ENCODE measurements at regions not wholly inside any gene's neighbourhood (a gene's known extent, or its start where the extent isn't known, plus 50 kb on each side); places are given as distances from the start of the nearest gene placed in this dataset.

DNA sequence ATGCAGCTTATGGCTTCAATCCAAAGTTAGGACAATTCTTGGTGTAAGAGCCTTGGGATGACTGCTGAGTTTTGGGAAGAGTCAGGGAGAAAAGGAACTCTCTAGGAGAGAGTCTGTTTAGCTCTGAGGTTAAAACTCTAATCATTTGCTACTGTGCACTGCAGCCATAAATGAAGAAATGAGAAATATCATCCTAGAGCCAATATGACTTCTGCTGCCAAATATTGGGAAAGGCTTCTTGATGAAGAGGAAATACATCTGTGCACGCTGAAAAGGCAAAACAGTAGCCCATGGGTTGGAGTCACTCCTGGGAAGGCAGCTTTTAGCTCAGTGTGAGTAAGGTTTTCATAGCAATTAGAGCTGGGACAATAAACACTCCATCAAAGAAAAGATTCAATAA, 308.8 kb downstream of the SFMBT2 start:
- no peak overlapping the region for H3K27ac ChIP-seq (ENCODE audit: low read depth, low read length, poor library complexity, severe bottlenecking)
- H3K4me3 ChIP-seq (ENCODE audit: low read depth, low read length, poor library complexity, severe bottlenecking), result no peak overlapping the region
- no peaks in the 10 kb centered on the region for H3K79me2 ChIP-seq (ENCODE audit: insufficient read depth, low read length)
- no peak overlapping the region for H3K4me2 ChIP-seq (ENCODE audit: low read length)
- no peaks in the 10 kb centered on the region for H3F3A ChIP-seq (ENCODE audit: insufficient read depth, low read length)
- TF ChIP-seq CTCF (IDR thresholded peaks at IDR 0.05; ENCODE audit: low read length), result no peak
- no peaks in the 10 kb centered on the region for H3K9me3 ChIP-seq (ENCODE audit: low read length)
- H4K20me1 ChIP-seq (ENCODE audit: insufficient read depth, low read length), result no peaks in the 10 kb centered on the region
- H3K9ac ChIP-seq (ENCODE audit: low read length), result no peak overlapping the region
- H3K27me3 ChIP-seq (ENCODE audit: insufficient read depth, low read length), result no peaks in the 10 kb centered on the region
- no peaks in the 10 kb centered on the region for H3K9me2 ChIP-seq (ENCODE audit: low read depth, low read length)
- H3K4me1 ChIP-seq (ENCODE audit: insufficient read depth, low read length, severe bottlenecking), result no peaks in the 10 kb centered on the region
- no peak overlapping the region for H2AFZ ChIP-seq (ENCODE audit: low read length)
- H3K36me3 ChIP-seq (ENCODE audit: insufficient read depth, low read length), result no peaks in the 10 kb centered on the region

DNA sequence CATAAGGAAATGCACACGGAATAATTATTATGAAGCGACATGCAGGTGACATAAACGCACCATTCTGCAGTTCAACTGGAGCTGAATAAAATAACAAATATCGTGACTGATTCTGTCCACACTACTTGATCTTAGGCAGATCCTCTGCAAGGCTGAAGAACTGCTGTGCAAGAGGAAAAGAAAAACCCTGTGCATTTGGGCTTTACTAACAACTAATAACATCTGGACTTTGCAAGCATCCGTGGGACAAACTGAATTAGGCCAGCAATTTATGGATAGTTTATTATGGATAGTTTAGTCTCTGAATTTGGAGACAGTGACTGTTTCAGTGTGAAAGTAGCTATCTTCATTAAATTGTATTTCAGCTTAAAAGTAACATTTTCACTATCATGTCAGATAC, 309.4 kb downstream of the SFMBT2 start:
- Histone ChIP-seq H3K9me2 (ENCODE audit: low read depth, low read length) (no peaks in the 10 kb centered on the region), H3K4me3 (ENCODE audit: low read depth, low read length, poor library complexity, severe bottlenecking) (no peak overlapping the region), H3K4me2 (ENCODE audit: low read length) (no peak overlapping the region), H3K27me3 (ENCODE audit: insufficient read depth, low read length) (no peaks in the 10 kb centered on the region), H2AFZ (ENCODE audit: low read length) (no peak overlapping the region), H4K20me1 (ENCODE audit: insufficient read depth, low read length) (no peaks in the 10 kb centered on the region), H3K9ac (ENCODE audit: low read length) (no peak overlapping the region), H3K79me2 (ENCODE audit: insufficient read depth, low read length) (no peaks in the 10 kb centered on the region), H3K9me3 (ENCODE audit: low read length) (no peaks in the 10 kb centered on the region), H3K4me1 (ENCODE audit: insufficient read depth, low read length, severe bottlenecking) (no peaks in the 10 kb centered on the region), H3F3A (ENCODE audit: insufficient read depth, low read length) (no peaks in the 10 kb centered on the region), H3K27ac (ENCODE audit: low read depth, low read length, poor library complexity, severe bottlenecking) (no peak overlapping the region), H3K36me3 (ENCODE audit: insufficient read depth, low read length) (no peaks in the 10 kb centered on the region)
- TF ChIP-seq EZH2 (IDR thresholded peaks at IDR 0.05; ENCODE audit: borderline replicate concordance, low read length) (no peak), CTCF (IDR thresholded peaks at IDR 0.05; ENCODE audit: low read length) (no peak)

DNA sequence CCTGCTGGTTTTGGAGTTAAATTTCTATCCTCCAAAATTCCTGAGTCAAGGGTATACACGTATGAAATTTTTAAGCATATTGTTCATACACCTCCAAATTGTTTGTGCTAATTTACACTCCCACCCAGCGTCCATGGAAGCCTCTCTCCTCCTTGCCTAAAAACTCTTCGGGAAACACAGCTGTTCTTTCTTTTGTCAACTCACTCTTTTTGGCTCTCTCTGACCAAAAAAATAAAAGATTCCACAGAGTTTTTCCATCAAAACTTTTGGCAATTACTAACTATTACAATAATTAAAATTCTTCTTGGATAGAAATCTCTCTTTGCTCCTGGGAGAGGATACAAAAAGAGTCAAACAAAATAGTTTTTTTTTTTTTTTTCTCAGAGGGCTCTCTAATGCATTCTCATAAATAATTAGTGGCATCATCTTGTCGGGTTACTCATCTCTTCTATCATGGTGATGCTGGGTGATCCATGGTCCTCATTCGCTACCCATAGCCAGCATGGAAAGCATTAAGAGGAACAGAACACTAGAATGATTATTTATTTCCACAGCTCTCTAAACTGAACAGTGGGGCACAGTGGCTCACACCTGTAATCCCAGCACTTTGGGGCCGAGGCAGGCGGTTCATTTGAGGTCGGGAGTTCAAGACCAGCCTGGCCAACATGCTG, 310.7 kb downstream of the SFMBT2 start:
- Histone ChIP-seq H3K4me2 (ENCODE audit: low read length) (no peak overlapping the region), H3K27ac (ENCODE audit: low read depth, low read length, poor library complexity, severe bottlenecking) (no peak overlapping the region), H3K9me2 (ENCODE audit: low read depth, low read length) (no peaks in the 10 kb centered on the region), H3K9me3 (ENCODE audit: low read length) (no peaks in the 10 kb centered on the region), H3K4me3 (ENCODE audit: low read depth, low read length, poor library complexity, severe bottlenecking) (no peak overlapping the region), H3K79me2 (ENCODE audit: insufficient read depth, low read length) (no peaks in the 10 kb centered on the region), H4K20me1 (ENCODE audit: insufficient read depth, low read length) (no peaks in the 10 kb centered on the region), H3K27me3 (ENCODE audit: insufficient read depth, low read length) (no peaks in the 10 kb centered on the region), H3K9ac (ENCODE audit: low read length) (no peak overlapping the region), H3K36me3 (ENCODE audit: insufficient read depth, low read length) (no peaks in the 10 kb centered on the region), H3F3A (ENCODE audit: insufficient read depth, low read length) (no peaks in the 10 kb centered on the region), H2AFZ (ENCODE audit: low read length) (no peak overlapping the region), H3K4me1 (ENCODE audit: insufficient read depth, low read length, severe bottlenecking) (no peaks in the 10 kb centered on the region)
- no peak for TF ChIP-seq EZH2 (IDR thresholded peaks at IDR 0.05; ENCODE audit: borderline replicate concordance, low read length)
- TF ChIP-seq CTCF (IDR thresholded peaks at IDR 0.05; ENCODE audit: low read length), result no peak
